SK-N-SH (cell line): ENCODE measurements at regions not wholly inside any gene's neighbourhood (a gene's known extent, or its start where the extent isn't known, plus 50 kb on each side); places are given as distances from the start of the nearest gene placed in this dataset.

Source experiments
- CTCF ChIA-PET: fragments of 300-600, 350-600 bp; formaldehyde crosslinking; extraction: SDS; loops from one replicate; lab custom pipeline; 2021; lab: Yijun Ruan, JAX
- POLR2A ChIA-PET: fragments of 350-600 bp; sonication (Branson Sonifier 250); formaldehyde crosslinking; extraction: SDS; loops from one replicate; lab custom pipeline; 2020; ENCODE audit warnings: antibody characterized with exemption, inconsistent platforms; lab: Yijun Ruan, JAX
- DNase-seq: peaks from one replicate; pipeline ENCODE4 v3.0.0; 2012
- H2AFZ ChIP-seq: fragments of 200-600 bp; sonication (generic); 2 replicates; pipeline ENCODE4 v1.8.1; 2016; ENCODE audit warnings: antibody characterized with exemption, mild to moderate bottlenecking, low read depth
- H3F3A ChIP-seq: fragments of 200-600 bp; sonication (generic); replicated peaks from 2 replicates; pipeline ENCODE3; 2016; ENCODE audit warnings: antibody characterized with exemption, mild to moderate bottlenecking; ENCODE audit not compliant: insufficient read depth
- H3K27ac ChIP-seq, 2 experiments: fragments of 200-500 bp in 1 of 2; fragments of 200-600 bp in 1 of 2; sonication (Bioruptor generic) in 1 of 2; sonication (generic), shearing (Covaris generic) in 1 of 2; 2 replicates each; pipeline versions ENCODE4 v1.5.1 to v1.6.1; 2014 to 2016; ENCODE audit warnings: low read depth in 2 of 2, inconsistent platforms in 1 of 2, low read length in 1 of 2, mild to moderate bottlenecking in 1 of 2, mixed read lengths in 1 of 2
- H3K27me3 ChIP-seq: fragments of 200-600 bp; sonication (generic), shearing (Covaris generic); 2 replicates; pipeline ENCODE4 v1.6.1; 2016; ENCODE audit warnings: mixed run types; ENCODE audit not compliant: insufficient read depth
- H3K36me3 ChIP-seq, 2 experiments: fragments of 200-500 bp in 1 of 2; fragments of 200-600 bp in 1 of 2; sonication (Bioruptor generic) in 1 of 2; sonication (generic) in 1 of 2; replicated peaks in 1 of 2; 2 replicates each; pipeline versions ENCODE3 to v1.5.1; 2014 to 2016; ENCODE audit warnings: low read length in 1 of 2, mild to moderate bottlenecking in 1 of 2; ENCODE audit not compliant: insufficient read depth in 2 of 2, control insufficient read depth in 1 of 2
- H3K4me1 ChIP-seq, 2 experiments: fragments of 200-500 bp in 1 of 2; fragments of 200-600 bp in 1 of 2; sonication (Bioruptor generic) in 1 of 2; sonication (generic), shearing (Covaris generic) in 1 of 2; 2 replicates each; pipeline versions ENCODE4 v1.5.1 to v1.6.1; 2014 to 2016; ENCODE audit warnings: low read depth in 1 of 2, low read length in 1 of 2, mixed run types in 1 of 2; ENCODE audit not compliant: insufficient read depth in 2 of 2, control insufficient read depth in 1 of 2
- H3K4me2 ChIP-seq: fragments of 200-600 bp; sonication (generic), shearing (Covaris generic); 2 replicates; pipeline ENCODE4 v1.6.1; 2017; ENCODE audit warnings: mixed run types
- H3K4me3 ChIP-seq, 2 experiments: fragments of 200-500 bp in 1 of 2; fragments of 200-600 bp in 1 of 2; sonication (Bioruptor generic) in 1 of 2; sonication (generic), shearing (Covaris generic) in 1 of 2; 2 replicates each; pipeline versions ENCODE4 v1.5.1 to v1.8.1; 2014 to 2016; ENCODE audit warnings: low read depth in 2 of 2, inconsistent platforms in 1 of 2, low read length in 1 of 2, mild to moderate bottlenecking in 1 of 2, mixed read lengths in 1 of 2, moderate library complexity in 1 of 2
- H3K79me2 ChIP-seq: fragments of 200-600 bp; sonication (generic); 2 replicates; pipeline ENCODE4 v1.8.1; 2017; ENCODE audit warnings: mild to moderate bottlenecking; ENCODE audit not compliant: insufficient read depth
- H3K9ac ChIP-seq: fragments of 200-600 bp; sonication (generic); 2 replicates; pipeline ENCODE4 v1.6.1; 2017; ENCODE audit warnings: mixed run types
- H3K9me2 ChIP-seq: fragments of 200-600 bp; sonication (generic); 2 replicates; pipeline ENCODE4 v1.6.1; 2017; ENCODE audit warnings: mixed run types
- H3K9me3 ChIP-seq: fragments of 200-600 bp; sonication (generic); 2 replicates; pipeline ENCODE4 v1.6.1; 2017; ENCODE audit warnings: mixed run types, mild to moderate bottlenecking, moderate library complexity
- H4K20me1 ChIP-seq: fragments of 200-600 bp; sonication (generic); 2 replicates; pipeline ENCODE4 v1.6.1; 2017; ENCODE audit warnings: mild to moderate bottlenecking, mixed run types; ENCODE audit not compliant: insufficient read depth
- CHD2 ChIP-seq: fragments of 150-350 bp; IDR thresholded peaks from 2 replicates; pipeline ENCODE4 v1.6.1; 2018; ENCODE audit warnings: low read length; ENCODE audit not compliant: partially characterized antibody
- ELF1 ChIP-seq: IDR thresholded peaks from 2 replicates; pipeline ENCODE4 v1.4.0; 2012
- EP300 ChIP-seq, 2 experiments: IDR thresholded peaks; 2 replicates each; pipeline versions ENCODE4 v1.4.0 to v1.6.1; 2012; ENCODE audit warnings: borderline replicate concordance in 1 of 2, low read depth in 1 of 2, low read length in 1 of 2
- FOXM1 ChIP-seq: IDR thresholded peaks from 2 replicates; pipeline ENCODE4 v1.4.0; 2012; ENCODE audit warnings: low read depth, mild to moderate bottlenecking
- GATA2 ChIP-seq: sonication (generic); formaldehyde crosslinking; IDR thresholded peaks from 2 replicates; pipeline ENCODE4 v1.5.0; 2020; ENCODE audit warnings: mild to moderate bottlenecking, missing genetic modification reagents
- JUND ChIP-seq: IDR thresholded peaks from 2 replicates; pipeline ENCODE4 v1.4.0; 2012
- NRF1 ChIP-seq: IDR thresholded peaks from 2 replicates; pipeline ENCODE4 v1.6.1; 2012; ENCODE audit warnings: low read depth, mild to moderate bottlenecking, low read length
- RAD21 ChIP-seq: IDR thresholded peaks from 2 replicates; pipeline ENCODE4 v1.6.1; 2012; ENCODE audit warnings: mild to moderate bottlenecking, low read length
- RCOR1 ChIP-seq: fragments of 150-350 bp; IDR thresholded peaks from 2 replicates; pipeline ENCODE4 v1.6.1; 2017; ENCODE audit warnings: antibody characterized with exemption, low read length
- RFX5 ChIP-seq: IDR thresholded peaks from 2 replicates; pipeline ENCODE4 v1.6.1; 2012; ENCODE audit warnings: mild to moderate bottlenecking, improper control_type of control experiment, low read length
- RXRA ChIP-seq: IDR thresholded peaks from 2 replicates; pipeline ENCODE4 v1.4.0; 2012; ENCODE audit warnings: low read depth, mild to moderate bottlenecking, borderline replicate concordance
- SIN3A ChIP-seq: IDR thresholded peaks from 2 replicates; pipeline ENCODE4 v1.6.1; 2012; ENCODE audit warnings: low read depth, mild to moderate bottlenecking, low read length, moderate library complexity, borderline replicate concordance
- SMC3 ChIP-seq: IDR thresholded peaks from 2 replicates; pipeline ENCODE4 v1.6.1; 2012; ENCODE audit warnings: low read depth, low read length, improper control_type of control experiment
- TAF1 ChIP-seq: IDR thresholded peaks from 2 replicates; pipeline ENCODE4 v1.6.1; 2012; ENCODE audit warnings: low read depth, mild to moderate bottlenecking, low read length, moderate library complexity, borderline replicate concordance
- TCF12 ChIP-seq: IDR thresholded peaks from 2 replicates; pipeline ENCODE4 v1.4.0; 2012
- TEAD4 ChIP-seq: IDR thresholded peaks from 2 replicates; pipeline ENCODE4 v1.4.0; 2012; ENCODE audit warnings: mild to moderate bottlenecking, borderline replicate concordance; ENCODE audit not compliant: insufficient read depth
- YY1 ChIP-seq: IDR thresholded peaks from 2 replicates; pipeline ENCODE4 v1.4.0; 2012; ENCODE audit warnings: low read depth, mild to moderate bottlenecking
- WGBS: methylation state at CpG from one replicate; pipeline ENCODE4 v1.1.6; 2017; ENCODE audit warnings: low lambda C conversion rate; 5-methylcytosine and 5-hydroxymethylcytosine counted together
- TF ChIP-seq, protein P1 (sequence below): fragments of 150-350 bp; IDR thresholded peaks from 2 replicates; pipeline ENCODE4 v1.6.1; 2016; ENCODE audit warnings: mild to moderate bottlenecking, low read depth, low read length
- TF ChIP-seq, protein P2 (sequence below): fragments of 150-350 bp; IDR thresholded peaks from 2 replicates; pipeline ENCODE4 v1.6.1; 2017; ENCODE audit warnings: antibody characterized with exemption, low read length, low read depth, borderline replicate concordance

DNA sequence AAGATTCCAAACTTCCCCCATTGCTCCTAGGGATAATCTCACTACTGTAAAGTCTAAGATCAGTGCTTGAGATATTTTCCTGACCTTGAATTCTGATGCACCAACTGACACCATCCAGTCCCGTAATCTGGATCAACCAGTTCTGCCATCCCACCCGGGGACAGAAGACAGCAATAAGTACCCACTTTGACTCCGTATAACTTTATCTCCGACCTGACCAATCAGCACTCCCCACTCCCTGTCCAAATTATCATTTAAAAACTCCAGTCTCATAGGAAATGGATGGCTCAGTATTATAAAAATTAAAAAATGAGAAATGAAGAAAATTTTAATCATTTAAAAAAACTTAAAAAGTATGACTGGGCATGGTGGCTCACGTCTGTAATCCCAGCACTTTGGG is 61.4 kb upstream of the ABCC4 start:
- no peaks in the 10 kb centered on the region for H3K36me3 ChIP-seq
- H3F3A ChIP-seq: no peaks in the 10 kb centered on the region
- no peaks in the 10 kb centered on the region for H4K20me1 ChIP-seq
- 41% methylated on average over 5 of the region's 5 CpGs for WGBS
- TF ChIP-seq TCF12 (no peak), SIN3A (no peak), JUND (no peak), RCOR1 (no peak), RAD21 (no peak), YY1 (no peak), FOXM1 (no peak), RFX5 (no peak), NRF1 (no peak), ELF1 (no peak), SMC3 (no peak)
- TF ChIP-seq, protein P1, sequence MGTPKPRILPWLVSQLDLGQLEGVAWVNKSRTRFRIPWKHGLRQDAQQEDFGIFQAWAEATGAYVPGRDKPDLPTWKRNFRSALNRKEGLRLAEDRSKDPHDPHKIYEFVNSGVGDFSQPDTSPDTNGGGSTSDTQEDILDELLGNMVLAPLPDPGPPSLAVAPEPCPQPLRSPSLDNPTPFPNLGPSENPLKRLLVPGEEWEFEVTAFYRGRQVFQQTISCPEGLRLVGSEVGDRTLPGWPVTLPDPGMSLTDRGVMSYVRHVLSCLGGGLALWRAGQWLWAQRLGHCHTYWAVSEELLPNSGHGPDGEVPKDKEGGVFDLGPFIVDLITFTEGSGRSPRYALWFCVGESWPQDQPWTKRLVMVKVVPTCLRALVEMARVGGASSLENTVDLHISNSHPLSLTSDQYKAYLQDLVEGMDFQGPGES: no peak
- TF ChIP-seq, protein P2, sequence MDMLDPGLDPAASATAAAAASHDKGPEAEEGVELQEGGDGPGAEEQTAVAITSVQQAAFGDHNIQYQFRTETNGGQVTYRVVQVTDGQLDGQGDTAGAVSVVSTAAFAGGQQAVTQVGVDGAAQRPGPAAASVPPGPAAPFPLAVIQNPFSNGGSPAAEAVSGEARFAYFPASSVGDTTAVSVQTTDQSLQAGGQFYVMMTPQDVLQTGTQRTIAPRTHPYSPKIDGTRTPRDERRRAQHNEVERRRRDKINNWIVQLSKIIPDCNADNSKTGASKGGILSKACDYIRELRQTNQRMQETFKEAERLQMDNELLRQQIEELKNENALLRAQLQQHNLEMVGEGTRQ: no peak
- H3K79me2 ChIP-seq: no peaks in the 10 kb centered on the region
- H3K9me3 ChIP-seq: no peaks in the 10 kb centered on the region
- H3K4me1 ChIP-seq: peaks cover 0 to 4% of the 10 kb centered on the region in 2 experiments; a peak in 2 of 4 replicates
- CTCF ChIA-PET: no interaction called here
- H3K4me3 ChIP-seq: no peak overlapping the region
- H3K27ac ChIP-seq: no peak overlapping the region
- DNase-seq: no peak
- H2AFZ ChIP-seq: no peak overlapping the region
- no peak overlapping the region for H3K4me2 ChIP-seq
- POLR2A ChIA-PET: no interaction called here
- no peaks in the 10 kb centered on the region for H3K27me3 ChIP-seq
- H3K9me2 ChIP-seq: no peaks in the 10 kb centered on the region
- no peak overlapping the region for H3K9ac ChIP-seq

DNA sequence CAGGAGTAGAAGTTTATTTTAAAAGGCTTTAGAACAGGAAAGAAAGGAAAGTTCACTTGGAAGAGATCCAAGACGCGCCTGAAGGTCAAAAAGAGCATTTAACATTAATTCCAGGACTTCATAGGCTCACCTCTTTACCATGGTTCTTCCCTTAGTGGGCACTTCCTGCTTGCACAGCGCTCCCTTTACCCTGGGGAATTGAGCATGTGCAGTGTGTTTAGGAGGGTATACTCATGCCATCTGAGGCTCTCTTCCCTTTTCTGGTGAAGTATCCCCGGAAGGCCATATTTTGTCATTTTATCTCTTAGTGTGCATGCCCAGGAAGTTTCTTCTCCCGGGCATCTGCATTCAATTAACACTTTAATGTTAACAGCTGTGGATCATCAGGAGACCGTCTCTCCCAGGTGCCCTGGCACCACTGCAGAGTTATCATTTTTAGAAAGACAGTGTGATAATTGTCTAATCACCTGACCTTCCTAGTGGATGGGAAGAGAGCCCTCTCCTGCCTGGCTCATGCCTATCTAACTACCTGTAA is 66.1 kb upstream of the ABCC4 start:
- no peaks in the 10 kb centered on the region for H3K27me3 ChIP-seq
- ChIA-PET POLR2A (no interaction called here), CTCF (interaction anchor here (0.7 to 5.7 kb wide), 5 partner anchors 37 to 326 kb away, joined by 3 to 24 read pairs (median 4); no protein-coding TSS in a partner anchor)
- H3K9me3 ChIP-seq: no peaks in the 10 kb centered on the region
- no peak overlapping the region; the same call in 1 of the 2 replicates for H2AFZ ChIP-seq
- no peak overlapping the region for H3K4me3 ChIP-seq
- peak; percentile 34 for DNase-seq
- H3K4me1 ChIP-seq: peaks cover 0 to 6% of the 10 kb centered on the region in 2 experiments; a peak in 2 of 4 replicates
- no peaks in the 10 kb centered on the region for H3K79me2 ChIP-seq
- no peak overlapping the region for H3K4me2 ChIP-seq
- H3K9me2 ChIP-seq: no peaks in the 10 kb centered on the region
- TF ChIP-seq TAF1 (no peak), CHD2 (no peak), ELF1 (no peak), GATA2 (peak; percentile 35; the same call in 1 of the 2 replicates), RXRA (no peak), EP300 (IDR thresholded peaks at IDR 0.05; ENCODE audit: borderline replicate concordance in 1 of 2, low read depth in 1 of 2, low read length in 1 of 2) (peak in 1 of 2 experiments; percentile 63; a peak in 1 of 4 replicates), JUND (no peak), TEAD4 (no peak), TCF12 (peak; percentile 57)
- TF ChIP-seq, protein P2: no peak
- no peak overlapping the region for H3K9ac ChIP-seq
- no peaks in the 10 kb centered on the region for H3F3A ChIP-seq
- peak overlapping the region in 1 of 2 experiments; percentile 4; a peak in 1 of 4 replicates for H3K27ac ChIP-seq
- no peaks in the 10 kb centered on the region for H3K36me3 ChIP-seq
- H4K20me1 ChIP-seq: no peaks in the 10 kb centered on the region
- 30% methylated on average over 6 of the region's 6 CpGs for WGBS
